ENCODE measurements at regions not wholly inside any gene's neighbourhood (a gene's known extent, or its start where the extent isn't known, plus 50 kb on each side); places are given as distances from the start of the nearest gene placed in this dataset.

- DNase-seq = no peak
Observed at GRCh38 chr20:21033817-21034216, 72.3 kb downstream of the LINC00237 start.

DNA sequence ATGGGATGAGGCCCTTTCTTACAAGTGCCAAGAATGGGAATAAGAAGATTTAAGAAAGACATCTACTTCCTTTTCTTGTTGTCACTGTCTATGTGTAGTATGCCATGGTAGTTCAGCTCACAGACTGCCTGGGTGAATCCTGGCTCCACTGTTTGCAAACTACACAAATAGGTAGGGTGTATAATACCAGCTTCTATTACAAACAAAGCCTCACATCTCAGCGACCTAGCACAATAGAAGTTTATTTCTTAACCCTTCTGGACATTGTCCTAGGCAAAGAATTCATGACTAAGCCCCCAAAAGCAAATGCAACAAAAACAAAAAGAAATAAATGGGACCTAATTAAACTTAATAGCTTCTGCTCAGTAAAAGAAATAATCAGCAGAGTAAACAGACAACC, 74.5 kb downstream of the LINC00237 start:
- no peak for DNase-seq

DNA sequence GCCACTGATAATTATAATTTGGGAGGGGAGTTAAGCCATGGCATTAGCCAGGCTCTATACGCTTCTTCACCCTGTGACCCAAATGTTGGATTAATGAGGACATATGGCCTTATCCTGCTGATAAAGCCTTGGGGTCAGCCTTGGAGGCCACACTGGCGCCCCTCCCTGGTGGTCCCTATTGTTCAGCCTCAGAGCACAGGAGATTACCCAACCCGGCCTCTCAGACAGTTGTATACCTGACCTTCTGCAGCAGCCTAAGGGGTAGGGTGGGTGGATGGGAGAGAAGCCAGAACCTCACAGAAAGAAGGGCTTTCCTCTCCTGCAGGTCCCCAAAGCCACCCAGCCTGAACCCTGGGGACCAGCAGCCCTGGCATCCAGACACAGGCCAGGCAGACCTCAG, 76.8 kb downstream of the LINC00237 start:
- no peak for DNase-seq

DNA sequence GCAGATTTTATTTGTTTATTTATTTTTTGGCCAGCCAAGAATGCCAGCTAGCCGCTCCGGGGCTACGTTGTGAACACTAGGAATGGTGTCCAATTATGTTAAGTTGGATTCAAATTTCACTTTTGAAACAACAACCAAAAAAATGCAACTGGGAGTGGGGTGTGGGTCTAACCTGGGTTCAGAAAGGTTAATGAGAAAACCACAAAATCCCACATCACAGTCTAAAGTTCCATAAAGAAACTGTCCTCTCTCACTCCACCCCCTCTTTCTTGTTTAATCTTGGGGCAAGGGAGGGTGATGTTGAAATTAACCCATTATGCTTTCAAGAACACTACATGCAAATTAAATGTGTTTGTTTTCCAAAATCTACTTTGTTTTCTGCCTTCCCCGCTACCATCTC, 77.2 kb downstream of the LINC00237 start:
- DNase-seq = no peak

GRCh38 chr20:21028436-21028835, 77.7 kb downstream of the LINC00237 start:
- no peak for DNase-seq

DNA sequence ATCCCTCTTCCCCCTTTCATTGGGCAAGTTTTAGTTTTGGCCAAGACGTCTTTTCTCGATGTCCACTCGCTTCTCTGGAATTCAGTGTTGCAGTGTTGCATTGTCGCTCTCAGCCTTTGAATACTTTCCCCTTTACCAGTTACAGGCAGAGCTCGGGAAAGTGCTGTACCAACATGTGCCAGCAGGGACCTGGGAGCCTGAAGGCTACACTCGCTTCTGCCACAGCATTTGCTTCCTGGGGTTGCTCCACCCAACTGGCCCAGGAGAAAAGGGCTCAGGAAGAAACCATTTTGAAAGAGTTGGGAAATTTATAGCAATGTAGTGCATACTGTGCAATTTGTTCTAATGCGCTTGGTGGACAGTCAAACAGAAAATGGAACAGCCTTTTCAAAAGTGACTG, 78.6 kb downstream of the LINC00237 start:
- no peak for DNase-seq

- no peak for DNase-seq
Observed at GRCh38 chr20:21026951-21027350, 79.2 kb downstream of the LINC00237 start.

DNA sequence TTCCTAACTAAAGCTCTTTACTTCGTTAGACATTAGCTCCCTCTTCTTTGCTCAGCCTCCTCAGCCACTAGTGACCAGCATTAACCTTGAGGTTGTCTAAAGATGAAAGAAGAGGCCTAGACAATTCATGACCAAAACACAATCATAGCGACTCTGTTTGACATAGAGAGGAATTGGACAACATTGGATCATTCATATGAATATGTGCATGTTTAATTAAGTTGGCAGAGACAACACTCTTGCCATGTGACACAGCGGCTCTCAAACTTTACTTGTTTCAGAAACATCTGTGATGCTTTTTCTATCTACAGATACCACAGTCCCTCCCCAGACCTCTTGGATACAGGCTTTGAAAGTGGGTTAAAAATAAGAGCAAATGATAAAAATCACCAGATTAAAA, 81.7 kb downstream of the LINC00237 start:
- DNase-seq = no peak

DNA sequence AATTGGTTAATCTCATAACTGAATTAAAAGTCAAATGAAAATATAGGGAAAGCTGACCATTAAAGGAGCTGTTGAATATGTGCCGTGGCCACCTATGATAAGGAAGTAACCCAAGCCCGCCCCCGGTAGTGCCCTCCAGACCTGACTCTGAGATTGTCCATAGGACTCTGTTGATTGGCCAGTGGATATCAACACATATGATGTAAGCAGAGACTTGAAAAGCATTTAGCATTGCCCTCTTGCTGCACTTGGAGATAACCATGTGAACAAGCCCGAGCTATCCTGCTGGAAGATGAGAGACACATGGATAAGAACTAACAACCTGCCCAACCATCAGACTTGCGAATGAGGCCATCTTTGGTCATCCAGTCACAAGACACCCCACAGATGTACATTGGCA, 83.2 kb downstream of the LINC00237 start:
- DNase-seq = no peak

- DNase-seq = no peak
Observed at GRCh38 chr20:21021472-21021790, 84.7 kb downstream of the LINC00237 start.

GRCh38 chr20:21020659-21021471, 85.3 kb downstream of the LINC00237 start:
- no peak for DNase-seq

DNA sequence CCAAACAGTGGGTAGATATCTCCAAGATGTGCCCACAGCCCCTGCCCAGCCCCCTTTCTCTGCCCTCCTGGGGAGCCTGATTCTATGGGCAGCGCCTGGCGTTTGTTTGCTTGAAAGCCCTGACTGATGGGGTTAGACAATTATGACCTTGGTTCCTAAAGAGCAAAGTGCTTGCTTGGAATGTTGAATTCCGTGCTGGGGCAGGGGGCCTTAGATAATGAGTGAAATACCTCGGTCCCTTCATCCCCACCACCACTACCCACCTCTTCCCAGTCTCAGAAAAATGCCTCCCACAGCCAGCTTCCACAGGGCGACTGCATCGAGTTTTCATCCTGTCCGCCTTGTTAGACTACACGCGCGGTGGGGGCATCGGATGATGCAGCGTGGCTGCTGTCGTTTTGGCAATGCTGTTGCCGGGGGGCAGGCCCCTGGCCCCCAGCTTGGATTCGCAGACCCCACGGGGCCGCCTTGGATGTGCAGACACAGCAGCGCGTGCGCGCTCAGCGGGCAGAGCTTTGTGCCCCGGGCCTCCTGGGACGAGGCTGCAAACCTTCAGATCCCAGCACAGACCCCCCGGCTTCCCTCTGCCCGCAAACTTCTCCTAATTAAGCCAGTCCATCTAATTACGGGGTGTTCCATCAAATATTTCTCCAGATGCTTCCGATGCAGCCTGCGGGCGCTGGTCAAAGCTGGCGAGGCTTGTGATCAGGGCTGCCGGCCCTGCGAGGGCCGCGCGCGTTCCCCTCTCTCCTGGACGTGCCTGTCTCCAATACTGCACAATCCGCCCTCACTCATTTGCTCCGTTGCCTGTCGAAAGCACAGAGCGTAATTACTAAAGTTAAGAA, 86.1 kb downstream of the LINC00237 start:
- DNase-seq = no peak

DNA sequence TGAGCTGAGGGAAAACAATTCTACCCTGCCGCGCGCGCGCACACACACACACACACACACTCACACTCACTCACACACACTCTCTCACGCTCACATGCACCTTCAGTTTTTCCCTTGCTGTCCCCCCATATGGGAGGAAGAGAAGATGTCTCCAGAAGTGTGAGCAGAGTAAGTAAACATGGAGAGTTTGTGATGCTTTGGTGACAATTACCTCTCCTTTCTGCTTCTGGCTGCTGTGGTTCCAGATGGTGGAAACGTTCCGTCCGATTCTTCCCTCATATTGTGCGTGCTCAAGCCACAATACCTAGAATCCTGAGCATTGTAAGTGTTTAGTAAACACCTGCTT, 86.7 kb downstream of the LINC00237 start:
- DNase-seq = no peak

- DNase-seq = no peak
Observed at GRCh38 chr20:21018576-21018975, 87.6 kb downstream of the LINC00237 start.

GRCh38 chr20:21017528-21018085, 88.6 kb downstream of the LINC00237 start:
- no peak for DNase-seq

DNA sequence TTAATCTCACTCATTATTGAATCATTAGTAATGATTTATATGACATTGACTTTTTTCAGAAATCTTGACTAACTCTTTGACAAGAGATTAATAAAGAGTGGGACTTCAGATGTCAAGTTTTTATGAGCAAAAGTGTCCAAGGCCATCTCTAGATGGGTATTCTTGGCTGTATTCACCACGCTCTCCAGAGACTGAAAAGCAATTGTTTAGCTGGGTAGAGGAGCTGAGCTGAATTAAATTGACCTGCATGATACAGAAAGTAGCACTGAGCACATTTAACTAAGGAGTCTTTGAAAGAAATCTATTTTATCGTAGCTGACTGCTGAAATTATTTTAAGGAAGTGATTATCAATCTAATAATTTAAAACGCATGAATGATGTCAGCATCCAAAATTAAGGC, 89.4 kb downstream of the LINC00237 start:
- DNase-seq = no peak

DNA sequence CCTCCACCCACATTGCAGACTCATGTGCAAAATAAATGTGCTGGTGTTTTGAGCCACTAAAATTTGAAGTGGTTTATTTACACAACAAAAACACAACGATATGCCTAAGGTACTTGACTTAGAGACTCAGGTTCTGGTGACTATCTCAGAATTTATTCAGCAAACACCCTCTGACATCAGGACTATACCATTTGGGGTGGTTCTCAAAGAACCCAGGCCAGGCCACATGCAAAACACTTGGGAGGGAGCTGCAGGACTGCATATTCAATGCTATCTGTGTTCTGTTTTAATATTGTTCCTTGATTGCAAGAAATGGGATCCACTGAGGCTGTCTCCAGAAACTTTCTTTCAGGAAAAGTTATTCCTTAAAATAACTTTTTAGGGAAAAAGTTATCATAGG, 91.6 kb downstream of the LINC00237 start:
- no peak for DNase-seq

DNA sequence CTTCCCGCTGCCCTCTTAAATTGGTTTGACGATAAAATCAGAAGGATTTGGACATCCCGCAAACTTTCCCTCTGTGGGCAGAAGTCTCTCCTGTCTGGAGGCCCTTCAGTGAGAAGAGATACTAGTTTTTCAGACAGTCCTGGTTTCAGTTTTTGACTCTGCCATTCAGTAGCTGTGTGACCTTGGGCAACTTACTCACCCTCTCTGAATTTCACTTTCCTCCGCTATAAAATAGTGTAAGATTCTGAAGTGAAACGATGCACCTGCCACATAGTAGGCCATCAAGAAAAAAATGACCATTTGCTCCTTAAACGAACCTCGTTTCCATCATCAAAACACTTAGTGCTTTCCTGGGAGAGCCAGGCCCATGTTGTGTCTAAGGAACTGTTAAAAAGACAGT, 97.2 kb downstream of the LINC00237 start:
- DNase-seq = no peak

DNA sequence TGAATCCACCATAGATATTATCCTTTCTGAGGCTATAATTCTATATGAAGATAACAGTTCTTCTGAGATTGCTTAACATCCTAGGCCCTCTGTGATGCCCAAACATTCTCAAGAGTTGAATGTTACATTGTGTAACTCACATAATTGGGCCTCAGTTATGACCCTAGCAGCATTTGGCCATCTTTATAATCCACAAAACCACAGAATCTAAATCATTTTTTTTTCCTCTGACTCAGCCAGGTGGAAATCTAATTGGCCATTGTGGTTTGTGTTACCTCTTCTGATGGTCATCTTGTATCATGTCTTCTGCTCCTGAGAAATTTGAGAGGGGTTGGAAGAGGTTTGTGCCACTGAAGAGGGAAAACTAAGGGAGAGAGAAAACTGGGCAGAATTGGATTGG, 99.5 kb downstream of the LINC00237 start:
- no peak for DNase-seq

DNA sequence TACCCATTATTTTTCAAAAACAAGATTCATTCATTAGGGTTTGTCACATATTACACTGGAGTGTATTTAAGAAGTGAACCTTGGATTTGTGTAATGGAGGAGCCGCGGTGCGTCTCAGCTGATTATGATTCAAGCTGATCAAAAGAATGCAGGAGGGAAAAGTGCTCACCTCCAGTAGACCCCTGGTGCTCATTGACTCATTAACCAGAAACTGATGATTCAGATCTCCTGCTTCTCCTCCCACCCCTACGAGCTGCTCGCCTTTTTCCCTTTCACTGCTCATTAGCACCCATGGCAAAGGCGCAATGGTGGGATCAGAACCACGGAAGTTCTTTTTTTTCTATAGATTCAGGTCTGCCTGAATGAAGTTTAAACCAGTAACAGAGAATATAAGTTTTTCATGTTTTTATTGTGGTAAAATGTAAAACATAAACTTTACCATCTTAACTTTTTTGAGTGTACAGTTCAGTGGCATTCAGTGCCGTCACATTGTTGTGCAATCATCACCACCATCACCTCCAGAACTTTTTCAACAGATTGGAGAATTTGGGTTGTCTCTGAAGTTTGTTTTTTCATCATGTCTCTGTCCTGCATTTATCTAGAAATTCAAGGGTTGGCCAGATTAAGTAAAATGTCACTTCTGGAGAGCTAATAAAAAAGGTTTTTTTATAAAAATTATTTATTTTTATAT, 101.6 kb downstream of the LINC00237 start:
- no peak for DNase-seq

GRCh38 chr20:21003902-21004301, 102.3 kb downstream of the LINC00237 start:
- no peak for DNase-seq

DNA sequence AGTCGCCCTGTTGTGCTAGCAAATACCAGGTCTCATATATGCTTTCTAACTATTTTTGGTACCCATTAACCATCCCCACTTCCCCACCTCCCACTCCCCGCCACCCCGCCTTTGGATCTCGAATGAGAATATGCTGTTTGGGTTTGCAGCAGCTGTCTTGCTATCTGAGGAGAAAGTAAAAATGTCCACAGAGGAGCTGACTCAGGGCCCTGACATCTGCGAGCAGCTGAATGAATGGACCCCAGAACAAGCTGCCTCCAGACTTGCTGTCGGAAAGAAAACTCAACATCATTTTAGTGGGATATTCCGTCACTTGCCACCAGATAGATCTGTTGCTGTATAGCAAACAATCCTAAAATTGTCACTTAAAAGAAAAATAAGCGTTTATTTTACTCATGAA, 103.7 kb downstream of the LINC00237 start:
- no peak for DNase-seq

DNA sequence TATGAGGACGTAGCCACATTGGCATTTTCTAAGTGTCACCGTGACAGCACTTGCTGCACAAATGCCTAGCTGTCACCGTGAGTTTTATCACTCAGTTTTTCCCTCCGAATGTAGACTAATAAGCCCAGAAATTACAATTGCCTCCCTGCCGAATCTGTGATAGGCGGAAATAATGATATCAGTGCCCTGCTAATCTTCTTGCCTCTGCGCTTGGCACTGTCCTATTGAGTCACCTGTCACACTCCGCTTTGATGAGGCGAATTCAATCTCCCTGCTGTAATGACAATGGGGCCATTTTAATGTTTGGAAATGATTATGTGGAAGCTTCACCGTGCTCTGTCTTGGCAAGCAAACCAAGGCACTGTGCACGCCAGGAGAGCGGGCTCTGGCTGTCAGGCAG, 112.8 kb downstream of the LINC00237 start:
- no peak for DNase-seq

All from suppressor macrophage treated with lipopolysaccharide for 1 hour (primary cell).